ENCODE measurements at regions not wholly inside any gene's neighbourhood (a gene's known extent, or its start where the extent isn't known, plus 50 kb on each side); places are given as distances from the start of the nearest gene placed in this dataset.
A peak's percentile ranks its signal among the peaks of the same experiment; 100 is the strongest.

DNA sequence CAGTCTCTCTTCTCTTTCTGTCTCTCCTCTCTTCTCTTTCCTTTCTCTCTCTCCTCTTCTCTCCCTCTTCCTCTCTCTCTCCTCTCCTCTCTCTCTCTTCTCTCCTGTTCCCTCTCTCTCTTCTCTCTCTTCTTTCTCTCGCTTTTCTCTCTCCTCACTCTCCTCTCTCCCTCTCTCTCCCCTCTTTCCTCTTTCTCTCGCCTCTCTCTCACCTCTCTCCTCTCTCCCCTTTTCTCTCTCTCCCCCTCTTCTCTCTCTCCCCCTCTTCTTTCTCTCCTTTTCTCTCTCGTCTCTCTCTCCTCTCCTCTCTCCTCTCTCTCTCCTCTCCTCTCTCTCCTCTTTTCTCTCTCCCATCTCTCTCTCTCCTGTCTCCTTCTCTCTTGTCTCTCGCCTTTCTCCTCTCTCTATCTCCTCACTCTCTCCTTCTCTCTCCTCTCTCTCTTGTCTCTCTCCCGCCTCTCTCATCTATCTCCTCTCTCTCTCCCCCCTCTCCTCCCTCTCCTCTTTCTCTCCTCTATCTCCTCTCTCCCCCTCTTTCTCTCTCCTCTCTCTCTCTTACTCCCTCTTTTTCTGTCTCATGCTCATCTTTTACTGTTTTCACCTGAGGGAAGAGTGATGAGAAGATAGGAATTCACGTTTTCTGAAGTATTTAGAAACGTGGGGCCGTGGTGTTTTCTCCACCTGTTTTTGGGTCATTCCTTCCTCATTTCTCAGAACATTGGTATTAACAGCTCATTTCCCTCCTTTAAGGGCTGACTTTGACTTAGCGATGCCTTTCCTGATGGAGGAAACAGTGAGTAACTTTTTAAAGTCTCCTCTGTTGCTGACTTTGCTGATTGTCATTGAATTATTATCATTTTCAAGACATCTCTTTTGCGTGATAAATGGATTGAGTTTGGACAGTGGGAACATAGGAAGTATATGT, 80.6 kb upstream of the CD99 start:
- peak; percentile 21 for DNase-seq (ENCODE audit: low read depth)
- peak overlapping the region; percentile 83 for H3K4me3 ChIP-seq (ENCODE audit: low read length)
- TF ChIP-seq, protein P1, sequence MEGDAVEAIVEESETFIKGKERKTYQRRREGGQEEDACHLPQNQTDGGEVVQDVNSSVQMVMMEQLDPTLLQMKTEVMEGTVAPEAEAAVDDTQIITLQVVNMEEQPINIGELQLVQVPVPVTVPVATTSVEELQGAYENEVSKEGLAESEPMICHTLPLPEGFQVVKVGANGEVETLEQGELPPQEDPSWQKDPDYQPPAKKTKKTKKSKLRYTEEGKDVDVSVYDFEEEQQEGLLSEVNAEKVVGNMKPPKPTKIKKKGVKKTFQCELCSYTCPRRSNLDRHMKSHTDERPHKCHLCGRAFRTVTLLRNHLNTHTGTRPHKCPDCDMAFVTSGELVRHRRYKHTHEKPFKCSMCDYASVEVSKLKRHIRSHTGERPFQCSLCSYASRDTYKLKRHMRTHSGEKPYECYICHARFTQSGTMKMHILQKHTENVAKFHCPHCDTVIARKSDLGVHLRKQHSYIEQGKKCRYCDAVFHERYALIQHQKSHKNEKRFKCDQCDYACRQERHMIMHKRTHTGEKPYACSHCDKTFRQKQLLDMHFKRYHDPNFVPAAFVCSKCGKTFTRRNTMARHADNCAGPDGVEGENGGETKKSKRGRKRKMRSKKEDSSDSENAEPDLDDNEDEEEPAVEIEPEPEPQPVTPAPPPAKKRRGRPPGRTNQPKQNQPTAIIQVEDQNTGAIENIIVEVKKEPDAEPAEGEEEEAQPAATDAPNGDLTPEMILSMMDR (conservative IDR thresholded peaks at IDR 0.05; ENCODE audit: low read length) = no peak

DNA sequence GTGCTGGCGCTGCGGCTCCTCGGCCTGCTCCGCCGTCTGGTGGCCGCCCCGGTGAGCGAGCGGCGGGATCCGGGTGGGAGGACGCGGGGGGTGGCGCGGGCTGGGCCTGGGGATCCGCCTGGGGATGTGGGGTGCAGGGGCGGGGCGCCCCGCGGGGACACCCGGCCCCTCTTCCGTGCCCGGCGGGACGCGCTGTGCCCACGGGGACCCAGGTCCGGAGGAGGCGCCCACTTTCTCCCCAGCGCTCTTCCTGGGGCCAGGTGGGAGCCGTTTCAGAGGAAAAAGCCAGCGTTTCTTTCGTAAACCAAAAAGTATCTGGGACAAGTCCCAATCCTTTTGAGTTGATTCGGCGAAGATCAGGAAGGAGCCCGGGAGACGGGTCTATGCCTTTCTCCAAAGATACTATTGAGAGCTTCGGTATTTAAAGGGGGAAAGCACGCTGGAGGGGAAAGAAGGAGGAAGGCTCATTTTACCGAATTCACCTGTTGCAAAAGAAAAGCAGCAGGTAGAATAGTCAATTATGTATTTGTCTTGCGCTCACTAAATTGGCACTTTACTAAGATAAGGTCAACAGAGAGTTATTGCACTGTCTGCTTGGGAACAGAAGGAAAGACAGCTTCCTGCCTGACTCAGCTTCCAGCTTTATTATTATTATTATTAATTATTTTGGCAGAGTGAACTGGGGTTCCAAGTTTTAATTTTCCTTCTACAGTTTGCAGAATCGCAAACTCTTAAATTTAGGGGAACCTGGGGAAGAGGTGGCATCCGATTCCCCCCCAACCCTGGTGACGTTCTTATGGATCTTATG, 81.5 kb upstream of the CD99 start:
- TF ChIP-seq, protein P1 (conservative IDR thresholded peaks at IDR 0.05; ENCODE audit: low read length) = no peak
- no peak for DNase-seq (ENCODE audit: low read depth)
- peak overlapping the region; percentile 83 for H3K4me3 ChIP-seq (ENCODE audit: low read length)

DNA sequence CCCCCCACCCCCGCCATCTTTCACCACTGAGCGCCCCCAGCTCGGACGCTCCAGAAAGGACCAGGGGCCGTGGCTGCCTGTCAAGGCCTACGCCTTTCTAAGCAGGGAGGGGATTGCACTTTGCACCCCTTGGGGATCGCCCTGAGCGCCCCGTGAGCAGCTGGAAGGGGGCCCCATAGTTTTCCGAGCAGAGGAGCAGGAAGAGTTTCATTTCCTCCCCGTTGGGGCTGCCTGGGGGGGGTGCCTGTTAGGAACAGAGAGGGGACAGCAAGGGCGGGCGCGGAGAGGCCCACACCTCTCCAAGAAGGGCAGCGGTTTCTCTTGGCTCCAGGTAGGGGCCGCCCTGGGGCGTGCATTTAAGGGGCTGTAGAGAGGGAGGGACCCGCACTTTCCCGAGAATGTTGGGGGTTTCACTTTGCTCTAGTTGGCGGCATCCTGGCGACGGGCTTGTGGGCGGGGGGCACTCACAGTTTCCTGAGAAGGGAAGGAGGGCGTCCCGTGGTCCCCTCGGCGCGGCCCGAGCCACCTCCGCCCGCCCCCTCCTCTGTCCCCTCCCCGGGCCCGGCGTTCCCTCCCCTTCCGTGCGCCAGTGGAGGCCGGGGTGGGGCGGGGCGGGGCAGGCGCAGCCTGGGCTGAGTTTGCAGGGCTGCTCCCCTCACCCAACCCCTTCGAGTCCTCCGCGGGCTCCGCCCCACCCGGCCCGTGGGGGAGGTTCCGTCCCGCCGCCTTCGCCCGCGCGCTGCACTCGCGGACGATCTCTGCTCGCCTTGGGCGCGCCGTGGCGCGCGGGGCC, 82.3 kb upstream of the CD99 start:
- peak; percentile 83 for DNase-seq (ENCODE audit: low read depth)
- peak overlapping the region; percentile 83 for H3K4me3 ChIP-seq (ENCODE audit: low read length)

DNA sequence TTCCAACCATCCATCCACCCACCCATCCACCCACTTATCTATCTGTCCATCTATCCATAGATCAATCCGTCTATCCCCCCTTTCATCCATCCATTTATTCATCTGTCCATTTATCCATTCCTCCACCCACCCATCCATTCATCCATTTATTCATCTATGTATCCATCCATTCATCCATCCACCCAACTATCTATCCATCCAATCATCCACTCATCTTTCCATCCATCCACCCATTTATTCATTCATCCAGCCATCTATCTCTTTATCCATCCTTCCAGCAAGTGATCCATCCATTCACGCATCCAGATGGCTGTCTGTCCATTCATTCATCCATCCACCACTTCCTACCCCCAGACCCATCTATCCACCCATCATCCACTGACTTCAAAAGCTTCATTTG, 84.0 kb upstream of the CD99 start:
- H3K4me3 ChIP-seq (ENCODE audit: low read length) = no peak overlapping the region
- DNase-seq (ENCODE audit: low read depth) = no peak
- TF ChIP-seq, protein P1 (conservative IDR thresholded peaks at IDR 0.05; ENCODE audit: low read length) = no peak

More for the DNA sequence above, 82.3 kb upstream of the CD99 start:
- TF ChIP-seq, protein P1 (conservative IDR thresholded peaks at IDR 0.05; ENCODE audit: low read length) = no peak

DNA sequence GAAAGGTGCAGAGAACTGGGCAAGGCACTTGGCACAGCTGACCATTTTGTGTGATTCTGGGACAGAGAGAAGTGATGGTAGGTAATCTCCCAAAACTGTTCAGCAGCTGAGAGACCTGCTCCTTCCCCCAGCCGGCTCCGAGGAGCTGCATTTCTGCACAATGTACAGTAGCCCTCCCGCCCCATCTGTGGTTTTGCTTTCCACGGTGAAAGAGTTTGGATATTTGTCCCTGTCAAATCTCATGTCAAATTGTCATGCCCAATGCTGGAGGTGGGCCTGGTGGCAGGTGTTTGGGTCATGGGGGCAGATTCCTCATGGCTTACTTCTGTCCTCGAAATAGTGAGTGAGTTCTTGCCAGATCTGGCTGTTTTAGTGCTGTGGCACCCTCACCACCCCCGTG, 90.5 kb upstream of the CD99 start:
- TF ChIP-seq, protein P1 (conservative IDR thresholded peaks at IDR 0.05; ENCODE audit: low read length) = no peak
- no peak overlapping the region for H3K4me3 ChIP-seq (ENCODE audit: low read length)
- no peak for DNase-seq (ENCODE audit: low read depth)

DNA sequence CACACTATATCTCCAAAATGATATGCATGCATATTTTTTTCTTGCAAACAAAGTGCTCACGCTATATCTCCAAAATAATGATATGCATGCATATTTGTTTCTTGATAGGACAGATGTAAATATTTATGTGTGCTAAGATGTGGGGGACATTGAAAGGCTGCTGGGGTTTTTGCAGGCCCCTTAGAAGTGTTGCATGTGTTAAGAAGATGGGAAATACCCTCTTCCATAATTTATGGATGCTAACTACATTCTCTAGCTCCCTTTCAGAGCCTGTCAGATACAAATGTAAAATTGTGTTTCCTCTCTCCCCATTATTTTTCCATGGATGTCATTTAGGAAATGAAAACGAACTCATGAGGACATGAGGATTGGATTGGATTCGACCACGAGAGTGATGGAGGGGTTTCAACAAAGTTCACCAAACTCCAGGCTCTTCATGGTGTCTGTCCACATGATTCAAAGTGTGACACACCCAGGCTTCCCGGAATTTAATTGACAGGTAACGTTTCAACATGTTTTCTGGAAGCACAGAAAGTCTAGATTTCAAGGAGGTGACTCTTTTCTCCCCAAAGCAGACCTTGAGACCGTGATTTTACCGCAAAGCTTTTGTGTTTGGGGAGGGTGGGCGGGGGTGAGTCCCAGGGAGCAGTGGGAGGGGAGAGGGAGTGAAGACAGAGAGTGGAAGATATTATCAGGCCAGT, 94.4 kb upstream of the CD99 start:
- no peak overlapping the region for H3K4me3 ChIP-seq (ENCODE audit: low read length)
- no peak for DNase-seq (ENCODE audit: low read depth)
- TF ChIP-seq, protein P1 (conservative IDR thresholded peaks at IDR 0.05; ENCODE audit: low read length) = no peak
